HS-5 (cell line): ENCODE measurements at regions not wholly inside any gene's neighbourhood (a gene's known extent, or its start where the extent isn't known, plus 50 kb on each side); places are given as distances from the start of the nearest gene placed in this dataset.
"Not testable (repeated sequence)": the region's sequence is repeated elsewhere in the genome, so short reads cannot be mapped to it uniquely, and the experiment has no call there.

Source experiments
- DNase-seq: peaks from one replicate; pipeline ENCODE4 v3.0.0-alpha.2; 2012; ENCODE audit warnings: low read depth

- DNase-seq = no peak
Observed at GRCh38 chr1:82062206-82062605, 261.5 kb downstream of the ADGRL2 start.

GRCh38 chr1:82059959-82060358, 259.2 kb downstream of the ADGRL2 start:
- DNase-seq = no peak

GRCh38 chr1:82057011-82057410, 256.3 kb downstream of the ADGRL2 start:
- no peak for DNase-seq

DNA sequence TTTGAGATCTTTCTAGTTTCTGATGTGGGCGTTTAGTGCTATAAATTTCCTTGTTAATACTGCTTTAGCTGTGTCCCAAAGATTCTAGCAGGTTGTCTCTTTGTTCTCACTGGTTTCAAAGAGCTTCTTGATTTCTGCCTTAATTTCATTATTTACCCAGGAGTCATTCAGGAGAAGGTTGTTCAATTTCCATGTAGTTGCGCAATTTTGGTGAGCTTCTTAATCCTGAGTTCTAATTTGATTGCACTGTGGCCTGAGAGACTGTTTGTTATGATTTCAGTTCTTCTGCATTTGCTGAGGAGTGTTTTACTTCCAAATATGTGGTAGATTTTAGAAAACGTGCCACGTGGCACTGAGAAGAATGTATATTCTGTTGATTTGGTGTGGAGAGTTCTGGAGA, 254.6 kb downstream of the ADGRL2 start:
- DNase-seq = not testable (repeated sequence)

DNA sequence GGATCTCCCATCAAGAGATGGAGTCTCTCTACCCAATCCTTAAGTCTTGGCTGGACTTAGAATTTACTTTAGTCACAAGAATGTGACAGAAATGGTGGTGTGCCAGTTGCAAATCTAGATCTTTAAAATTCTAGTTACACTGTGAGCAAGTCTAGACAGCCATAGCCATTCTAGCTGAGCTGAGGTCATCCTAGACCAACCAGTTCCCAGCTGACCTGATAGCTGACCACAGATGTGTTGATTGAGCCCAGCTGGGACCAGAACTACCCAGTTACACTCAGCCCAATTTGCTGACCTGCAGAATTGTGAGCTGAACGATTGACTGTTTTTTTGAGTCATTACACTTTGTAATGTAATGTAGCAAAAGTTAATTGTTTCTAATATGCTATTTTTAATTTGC, 251.8 kb downstream of the ADGRL2 start:
- no peak for DNase-seq

GRCh38 chr1:82048596-82048995, 247.9 kb downstream of the ADGRL2 start:
- no peak for DNase-seq

- no peak for DNase-seq
Observed at GRCh38 chr1:82045221-82045620, 244.5 kb downstream of the ADGRL2 start.

GRCh38 chr1:82044536-82044935, 243.8 kb downstream of the ADGRL2 start:
- DNase-seq = no peak

DNA sequence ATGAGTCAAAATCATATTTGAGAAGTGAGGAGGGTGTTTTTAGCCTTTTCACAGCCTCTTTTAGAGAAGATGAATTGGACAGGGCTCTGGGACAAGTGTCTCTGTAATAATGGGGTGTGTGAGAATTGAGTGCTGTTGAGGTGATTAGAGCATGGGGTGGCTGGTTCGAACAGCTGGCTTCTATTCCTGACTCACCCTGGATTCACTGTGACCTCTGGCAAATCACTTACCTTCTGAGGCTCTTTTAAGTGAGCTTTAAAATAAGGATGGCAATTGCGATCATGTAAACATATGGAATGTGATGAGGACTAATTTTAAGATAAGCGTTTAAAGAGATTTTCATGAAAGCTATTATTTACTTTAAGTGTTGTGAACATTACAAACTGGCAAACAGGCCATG, 243.4 kb downstream of the ADGRL2 start:
- DNase-seq = no peak

GRCh38 chr1:82042306-82043060, 241.7 kb downstream of the ADGRL2 start:
- DNase-seq = no peak
